Adrenal gland (tissue), 5 donors: ENCODE measurements at regions not wholly inside any gene's neighbourhood (a gene's known extent, or its start where the extent isn't known, plus 50 kb on each side); places are given as distances from the start of the nearest gene placed in this dataset.

Experiments used
- POLR2A ChIP-seq, 2 donors: fragments of 450-650 bp; IDR thresholded peaks; one replicate each; pipeline ENCODE4 v1.6.1; 2017; ENCODE audit warnings: antibody characterized with exemption in 2 of 2, mild to moderate bottlenecking in 2 of 2, moderate library complexity in 1 of 2
- TF ChIP-seq, protein P1 (sequence below), 6 experiments: fragments of 450-650 bp in 4 of 6; fragments of 200-600 bp in 2 of 6; sonication (generic) in 1 of 6; IDR thresholded peaks; 1 replicate in 5 of 6; 2 replicates in 1 of 6; pipeline versions ENCODE4 v1.5.1 to v1.8.0; 2016 to 2021; ENCODE audit warnings: antibody characterized with exemption in 6 of 6, mild to moderate bottlenecking in 2 of 6, moderate library complexity in 1 of 6
- donor health status: DM: no; HTN: no; CAD: no.

DNA sequence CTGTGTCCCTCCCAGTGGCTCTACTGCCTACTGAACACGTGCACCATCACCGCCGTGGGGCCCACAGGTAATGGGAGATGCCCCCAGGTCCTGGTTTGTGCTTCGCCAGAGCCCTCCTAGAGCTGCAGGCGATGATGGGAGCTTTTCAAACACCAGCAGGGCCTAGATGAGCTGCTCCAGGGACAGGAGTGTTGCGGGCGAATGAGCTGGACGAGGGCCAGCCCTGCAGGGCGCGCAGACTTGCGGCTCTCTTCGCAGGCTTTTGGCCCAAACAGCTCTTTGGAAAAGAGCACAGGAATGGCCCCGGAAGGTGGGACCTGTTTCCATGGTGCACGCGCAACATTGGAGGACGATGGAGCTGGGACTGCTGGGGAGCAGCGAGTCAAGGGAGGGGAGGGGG lies 409.3 kb upstream of the SULF2 start:
- TF ChIP-seq, protein P1, sequence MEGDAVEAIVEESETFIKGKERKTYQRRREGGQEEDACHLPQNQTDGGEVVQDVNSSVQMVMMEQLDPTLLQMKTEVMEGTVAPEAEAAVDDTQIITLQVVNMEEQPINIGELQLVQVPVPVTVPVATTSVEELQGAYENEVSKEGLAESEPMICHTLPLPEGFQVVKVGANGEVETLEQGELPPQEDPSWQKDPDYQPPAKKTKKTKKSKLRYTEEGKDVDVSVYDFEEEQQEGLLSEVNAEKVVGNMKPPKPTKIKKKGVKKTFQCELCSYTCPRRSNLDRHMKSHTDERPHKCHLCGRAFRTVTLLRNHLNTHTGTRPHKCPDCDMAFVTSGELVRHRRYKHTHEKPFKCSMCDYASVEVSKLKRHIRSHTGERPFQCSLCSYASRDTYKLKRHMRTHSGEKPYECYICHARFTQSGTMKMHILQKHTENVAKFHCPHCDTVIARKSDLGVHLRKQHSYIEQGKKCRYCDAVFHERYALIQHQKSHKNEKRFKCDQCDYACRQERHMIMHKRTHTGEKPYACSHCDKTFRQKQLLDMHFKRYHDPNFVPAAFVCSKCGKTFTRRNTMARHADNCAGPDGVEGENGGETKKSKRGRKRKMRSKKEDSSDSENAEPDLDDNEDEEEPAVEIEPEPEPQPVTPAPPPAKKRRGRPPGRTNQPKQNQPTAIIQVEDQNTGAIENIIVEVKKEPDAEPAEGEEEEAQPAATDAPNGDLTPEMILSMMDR (IDR thresholded peaks at IDR 0.05): no peak
- no peak for TF ChIP-seq POLR2A (IDR thresholded peaks at IDR 0.05)
